ENCODE measurements at regions not wholly inside any gene's neighbourhood (a gene's known extent, or its start where the extent isn't known, plus 50 kb on each side); places are given as distances from the start of the nearest gene placed in this dataset.

- Histone ChIP-seq H3K23ac (ENCODE audit: low read depth, low read length) (no peak overlapping the region), H3K14ac (replicated peaks; ENCODE audit: low read depth, low read length) (no peak overlapping the region), H3K9ac (ENCODE audit: low read depth, low read length) (no peak overlapping the region), H3K9me3 (ENCODE audit: control insufficient read depth, insufficient read depth, low read length) (no peaks in the 10 kb centered on the region), H4K20me1 (ENCODE audit: insufficient read depth, low read length) (no peaks in the 10 kb centered on the region), H3K4me1 (ENCODE audit: control insufficient read depth, insufficient read depth, low read length) (no peaks in the 10 kb centered on the region), H3K18ac (ENCODE audit: low read depth, low read length) (no peak overlapping the region), H3K27ac (ENCODE audit: insufficient read depth, low read length) (no peak overlapping the region), H2BK5ac (ENCODE audit: low read depth, low read length, poor library complexity, severe bottlenecking) (no peak overlapping the region), H2AK9ac (replicated peaks; ENCODE audit: low read depth, low read length, poor library complexity) (no peak overlapping the region), H3K4ac (ENCODE audit: low read depth, low read length) (no peak overlapping the region), H4K8ac (ENCODE audit: low read depth in 2 of 2, low read length in 2 of 2) (no peak overlapping the region), H3K36me3 (ENCODE audit: control insufficient read depth, insufficient read depth, low read length) (no peaks in the 10 kb centered on the region), H3K4me2 (ENCODE audit: low read depth, low read length) (no peak overlapping the region), H3K56ac (ENCODE audit: extremely low read depth, insufficient read depth, low read length) (no peak overlapping the region), H2AFZ (replicated peaks; ENCODE audit: low read length, poor library complexity) (no peak overlapping the region), H2BK120ac (ENCODE audit: low read depth, low read length) (no peak overlapping the region), H2AK5ac (ENCODE audit: low read depth, low read length) (no peak overlapping the region), H2BK15ac (ENCODE audit: low read depth, low read length) (no peak overlapping the region), H3K9me1 (ENCODE audit: insufficient read depth, low read length) (no peaks in the 10 kb centered on the region), H4K5ac (ENCODE audit: low read depth, low read length) (no peak overlapping the region), H3K4me3 (ENCODE audit: insufficient read depth, low read depth, low read length) (no peak overlapping the region), H3K27me3 (ENCODE audit: control insufficient read depth, insufficient read depth, low read length) (no peaks in the 10 kb centered on the region), H4K91ac (ENCODE audit: insufficient read depth, low read depth, low read length) (no peak overlapping the region), H2BK20ac (ENCODE audit: low read depth, low read length) (no peak overlapping the region), H3K79me1 (ENCODE audit: low read depth in 1 of 2, low read length in 2 of 2) (no peaks in the 10 kb centered on the region)
- WGBS, 2 experiments (ENCODE audit: extremely low coverage in 2 of 2, insufficient read length in 1 of 2) = 17% methylated on average over 1 of the region's 3 CpGs; no CpG with 5 or more reads in 1 of the 2 experiments
- POLR2A ChIA-PET (ENCODE audit: unreplicated experiment) = no interaction called here
- intact Hi-C loops (cut with micrococcal nuclease) = no loop called here
- TF ChIP-seq POLR2A (IDR thresholded peaks at IDR 0.05; ENCODE audit: low read depth, low read length) (no peak), SMC3 (IDR thresholded peaks at IDR 0.05; ENCODE audit: low read depth, low read length) (no peak), ELK1 (IDR thresholded peaks at IDR 0.05; ENCODE audit: borderline replicate concordance, low read depth, low read length) (no peak), MAFK (IDR thresholded peaks at IDR 0.05; ENCODE audit: low read depth, low read length) (no peak), RAD21 (IDR thresholded peaks at IDR 0.05; ENCODE audit: low read length) (no peak), RCOR1 (IDR thresholded peaks at IDR 0.05; ENCODE audit: insufficient replicate concordance, low read length) (no peak), RFX5 (IDR thresholded peaks at IDR 0.05; ENCODE audit: low read depth, low read length) (no peak), FOS (IDR thresholded peaks at IDR 0.05; ENCODE audit: low read depth, low read length) (no peak), CHD1 (IDR thresholded peaks at IDR 0.05; ENCODE audit: low read depth, low read length) (no peak), USF2 (IDR thresholded peaks at IDR 0.05; ENCODE audit: low read depth, low read length) (no peak), MXI1 (IDR thresholded peaks at IDR 0.05; ENCODE audit: borderline replicate concordance, low read depth, low read length) (no peak), BHLHE40 (IDR thresholded peaks at IDR 0.05; ENCODE audit: low read depth, low read length) (no peak), CEBPB (IDR thresholded peaks at IDR 0.05; ENCODE audit: low read depth, low read length) (no peak)
- dilution Hi-C loops (cut with HindIII; ENCODE audit: low sequenced_read_pairs, unreplicated experiment) = no loop called here
- peak; percentile 6 for DNase-seq
- in situ Hi-C loops (cut with MboI; ENCODE audit: low sequenced_read_pairs) = no loop called here
- ATAC-seq (ENCODE audit: low read depth) = no peak
- BruUV-seq (replicated peaks) = no TSS peak
- CTCF ChIA-PET = no interaction called here
Observed at GRCh38 chr1:177384461-177384860, 213.7 kb downstream of the BRINP2 start.
